Testis (tissue), 2 donors: ENCODE measurements at regions not wholly inside any gene's neighbourhood (a gene's known extent, or its start where the extent isn't known, plus 50 kb on each side); places are given as distances from the start of the nearest gene placed in this dataset.

ENCODE experiments used
- CTCF ChIP-seq, 3 experiments: fragments of 450-650 bp in 2 of 3; fragments of 200-600 bp in 1 of 3; sonication (generic) in 1 of 3; IDR thresholded peaks; one replicate each; pipeline ENCODE4 v1.5.1; 2016 to 2019; ENCODE audit warnings: antibody characterized with exemption in 3 of 3, mild to moderate bottlenecking in 2 of 3, moderate library complexity in 1 of 3
- POLR2A ChIP-seq: fragments of 450-650 bp; IDR thresholded peaks from one replicate; pipeline ENCODE4 v1.6.1; 2017; ENCODE audit warnings: antibody characterized with exemption, mild to moderate bottlenecking, moderate library complexity

- no peak for TF ChIP-seq POLR2A
- TF ChIP-seq CTCF (IDR thresholded peaks at IDR 0.05), result no peak
Observed at GRCh38 chr15:66951531-66952320, 113.7 kb upstream of the SMAD3 start.
